Fibroblast of lung (primary cell): ENCODE measurements at regions not wholly inside any gene's neighbourhood (a gene's known extent, or its start where the extent isn't known, plus 50 kb on each side); places are given as distances from the start of the nearest gene placed in this dataset.

Experiments used
- DNase-seq, 2 donors: peaks; one replicate each; pipeline versions ENCODE4 v3.0.0 to v3.0.0-alpha.2; 2010; ENCODE audit warnings: low read depth in 2 of 2
- H2AFZ ChIP-seq: 2 replicates; pipeline ENCODE4 v1.5.1; 2012; ENCODE audit warnings: low read length, control low read depth, inconsistent platforms
- H3K27ac ChIP-seq: 2 replicates; pipeline ENCODE4 v1.5.1; 2011; ENCODE audit warnings: low read length, control low read depth; ENCODE audit not compliant: insufficient read depth
- H3K27me3 ChIP-seq: 2 replicates; pipeline ENCODE4 v1.5.1; 2011; ENCODE audit warnings: mild to moderate bottlenecking, low read length; ENCODE audit not compliant: control insufficient read depth, insufficient read depth
- H3K36me3 ChIP-seq: 2 replicates; pipeline ENCODE4 v1.5.1; 2011; ENCODE audit warnings: low read length; ENCODE audit not compliant: control insufficient read depth, insufficient read depth
- H3K4me1 ChIP-seq: 2 replicates; pipeline ENCODE4 v1.5.1; 2011; ENCODE audit warnings: low read length; ENCODE audit not compliant: control insufficient read depth, insufficient read depth; ENCODE audit errors: extremely low read depth
- H3K4me2 ChIP-seq: 2 replicates; pipeline ENCODE4 v1.5.1; 2011; ENCODE audit warnings: low read length, control low read depth; ENCODE audit not compliant: insufficient read depth; ENCODE audit errors: extremely low read depth
- H3K4me3 ChIP-seq, 4 experiments: fragments of 200-600 bp in 1 of 4; sonication (generic) in 1 of 4; replicated peaks in 1 of 4; 2 replicates each; pipeline ENCODE4 v1.5.1; 2011 to 2016; ENCODE audit warnings: low read length in 4 of 4, low read depth in 3 of 4, mild to moderate bottlenecking in 3 of 4, control low read depth in 2 of 4, inconsistent platforms in 1 of 4, mixed read lengths in 1 of 4; ENCODE audit not compliant: insufficient read depth in 1 of 4; ENCODE audit errors: control extremely low read depth in 1 of 4
- H3K79me2 ChIP-seq: 2 replicates; pipeline ENCODE4 v1.5.1; 2012; ENCODE audit warnings: mild to moderate bottlenecking, low read length, inconsistent platforms; ENCODE audit not compliant: control insufficient read depth, insufficient read depth
- H3K9ac ChIP-seq: 2 replicates; pipeline ENCODE4 v1.5.1; 2011; ENCODE audit warnings: mild to moderate bottlenecking, low read length, control low read depth; ENCODE audit not compliant: insufficient read depth
- H3K9me3 ChIP-seq: 2 replicates; pipeline ENCODE4 v1.5.1; 2012; ENCODE audit warnings: low read depth, low read length; ENCODE audit not compliant: control insufficient read depth, insufficient read depth
- H4K20me1 ChIP-seq: 2 replicates; pipeline ENCODE4 v1.5.1; 2011; ENCODE audit warnings: low read length; ENCODE audit not compliant: control insufficient read depth, insufficient read depth; ENCODE audit errors: extremely low read depth
- EZH2 ChIP-seq: IDR thresholded peaks from 2 replicates; pipeline ENCODE4 v1.5.1; 2012; ENCODE audit warnings: low read length, control low read depth, mild to moderate bottlenecking; ENCODE audit errors: missing control alignments
- TF ChIP-seq, protein P1 (sequence below), 2 donors: IDR thresholded peaks in 1 of 2; conservative IDR thresholded peaks in 1 of 2; 1 replicate in 1 of 2; 2 replicates in 1 of 2; pipeline ENCODE4 v1.5.1; 2011 to 2012; ENCODE audit warnings: low read length in 2 of 2, control low read depth in 1 of 2, inconsistent platforms in 1 of 2, low read depth in 1 of 2, mild to moderate bottlenecking in 1 of 2

DNA sequence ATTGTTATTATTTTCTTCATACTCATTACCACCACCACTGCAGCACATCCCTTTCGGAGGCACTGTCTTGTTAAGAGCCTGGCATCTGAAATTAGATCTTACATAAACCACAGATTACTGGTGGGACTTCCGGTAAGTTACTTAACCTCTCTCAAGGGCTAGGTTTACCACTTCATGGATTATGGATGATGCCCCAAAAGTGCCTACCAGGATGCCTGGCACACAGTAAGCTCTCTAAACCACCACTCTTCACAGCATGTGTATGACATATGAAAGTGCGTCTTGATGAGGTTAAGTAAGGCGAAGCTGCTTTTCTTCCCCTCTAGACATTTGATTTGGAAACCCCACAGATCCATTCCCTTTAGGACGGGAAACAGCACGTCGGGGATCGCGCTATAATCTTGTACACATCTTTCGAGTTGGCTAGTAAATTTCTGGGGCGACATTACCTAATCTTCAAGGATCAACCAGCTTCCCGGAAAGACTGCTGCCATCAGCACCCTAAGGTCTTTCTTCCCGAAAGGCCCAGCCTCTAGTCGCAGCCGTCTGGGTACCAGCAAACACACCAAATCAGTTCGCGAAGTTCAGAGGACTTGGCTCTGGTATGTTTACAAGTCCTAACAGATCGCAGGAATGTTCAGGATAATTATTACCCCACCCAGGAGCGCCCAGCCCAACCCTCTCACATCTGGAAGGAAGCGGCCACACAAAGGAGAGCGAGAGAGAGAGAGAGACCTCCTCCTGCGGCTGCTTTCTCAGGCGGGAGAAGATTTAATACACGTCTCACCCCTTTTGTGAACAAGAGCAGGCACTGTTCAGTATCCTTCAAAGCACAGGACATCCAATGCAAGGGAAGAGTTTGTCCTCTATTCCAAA lies 155.1 kb upstream of the FRMD4B start:
- no peak overlapping the region for H3K27ac ChIP-seq
- H3K4me2 ChIP-seq = no peak overlapping the region
- no peak overlapping the region for H2AFZ ChIP-seq
- TF ChIP-seq, protein P1, sequence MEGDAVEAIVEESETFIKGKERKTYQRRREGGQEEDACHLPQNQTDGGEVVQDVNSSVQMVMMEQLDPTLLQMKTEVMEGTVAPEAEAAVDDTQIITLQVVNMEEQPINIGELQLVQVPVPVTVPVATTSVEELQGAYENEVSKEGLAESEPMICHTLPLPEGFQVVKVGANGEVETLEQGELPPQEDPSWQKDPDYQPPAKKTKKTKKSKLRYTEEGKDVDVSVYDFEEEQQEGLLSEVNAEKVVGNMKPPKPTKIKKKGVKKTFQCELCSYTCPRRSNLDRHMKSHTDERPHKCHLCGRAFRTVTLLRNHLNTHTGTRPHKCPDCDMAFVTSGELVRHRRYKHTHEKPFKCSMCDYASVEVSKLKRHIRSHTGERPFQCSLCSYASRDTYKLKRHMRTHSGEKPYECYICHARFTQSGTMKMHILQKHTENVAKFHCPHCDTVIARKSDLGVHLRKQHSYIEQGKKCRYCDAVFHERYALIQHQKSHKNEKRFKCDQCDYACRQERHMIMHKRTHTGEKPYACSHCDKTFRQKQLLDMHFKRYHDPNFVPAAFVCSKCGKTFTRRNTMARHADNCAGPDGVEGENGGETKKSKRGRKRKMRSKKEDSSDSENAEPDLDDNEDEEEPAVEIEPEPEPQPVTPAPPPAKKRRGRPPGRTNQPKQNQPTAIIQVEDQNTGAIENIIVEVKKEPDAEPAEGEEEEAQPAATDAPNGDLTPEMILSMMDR (conservative IDR thresholded peaks at IDR 0.05 in 1 of 2, IDR thresholded peaks at IDR 0.05 in 1 of 2; ENCODE audit: low read depth in 1 of 2, low read length in 2 of 2) = no peak
- no peak for TF ChIP-seq EZH2
- no peaks in the 10 kb centered on the region for H3K4me1 ChIP-seq
- H3K36me3 ChIP-seq = no peaks in the 10 kb centered on the region
- H3K9me3 ChIP-seq = no peaks in the 10 kb centered on the region
- H3K79me2 ChIP-seq = no peaks in the 10 kb centered on the region
- DNase-seq = peak in 1 of 2 donors; percentile 32
- no peaks in the 10 kb centered on the region for H4K20me1 ChIP-seq
- peaks cover 15% of the 10 kb centered on the region for H3K27me3 ChIP-seq
- H3K9ac ChIP-seq = no peak overlapping the region
- peak overlapping the region in 1 of 4 experiments; percentile 52 for H3K4me3 ChIP-seq

DNA sequence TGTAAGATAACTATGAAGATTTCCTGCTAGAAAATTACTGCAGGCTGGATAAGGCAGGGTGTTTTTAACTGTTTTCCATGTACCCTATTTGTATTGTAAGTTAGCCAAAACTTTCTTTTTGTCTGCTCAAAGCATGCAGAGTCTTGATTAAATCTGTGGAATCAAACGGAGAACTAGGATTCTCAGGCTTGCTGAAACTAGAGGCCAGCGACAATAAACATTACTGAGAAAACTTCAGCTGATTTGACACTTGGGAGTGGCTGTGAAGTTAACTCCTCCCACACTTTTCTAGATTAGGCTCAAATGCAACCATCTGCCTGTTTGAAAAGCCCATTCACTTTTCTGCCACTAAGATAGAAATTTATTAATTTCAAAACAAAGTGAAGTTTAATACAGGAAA lies 153.2 kb upstream of the FRMD4B start:
- Histone ChIP-seq H3K27me3 (peaks cover 15% of the 10 kb centered on the region), H3K9me3 (no peaks in the 10 kb centered on the region), H3K79me2 (no peaks in the 10 kb centered on the region), H3K9ac (no peak overlapping the region), H3K27ac (no peak overlapping the region), H3K4me3 (no peak overlapping the region), H3K4me2 (no peak overlapping the region), H4K20me1 (no peaks in the 10 kb centered on the region), H3K4me1 (no peaks in the 10 kb centered on the region), H2AFZ (no peak overlapping the region), H3K36me3 (no peaks in the 10 kb centered on the region)
- TF ChIP-seq EZH2 = no peak
- TF ChIP-seq, protein P1 (conservative IDR thresholded peaks at IDR 0.05 in 1 of 2, IDR thresholded peaks at IDR 0.05 in 1 of 2; ENCODE audit: low read depth in 1 of 2, low read length in 2 of 2) = no peak
- no peak for DNase-seq

DNA sequence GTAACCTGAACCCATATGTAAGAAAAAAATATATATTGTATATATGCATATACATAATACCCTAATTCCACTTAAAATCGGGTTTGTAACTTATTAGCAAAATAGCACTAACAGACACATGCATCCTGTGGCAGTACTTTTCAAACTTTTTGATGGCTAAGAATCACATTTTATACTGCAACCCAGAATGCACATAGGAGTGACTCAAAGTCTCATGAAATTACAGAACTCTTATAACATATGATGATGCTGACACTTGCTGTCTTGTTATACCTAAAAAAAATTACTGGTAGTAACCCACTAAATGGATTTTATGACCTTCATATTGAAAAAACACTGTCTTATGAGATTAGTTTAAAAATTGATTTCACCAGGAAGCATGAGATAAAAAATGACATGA lies 152.4 kb upstream of the FRMD4B start:
- H3K79me2 ChIP-seq = no peaks in the 10 kb centered on the region
- peaks cover 15% of the 10 kb centered on the region for H3K27me3 ChIP-seq
- no peaks in the 10 kb centered on the region for H3K9me3 ChIP-seq
- DNase-seq = no peak
- H4K20me1 ChIP-seq = no peaks in the 10 kb centered on the region
- TF ChIP-seq, protein P1 (conservative IDR thresholded peaks at IDR 0.05 in 1 of 2, IDR thresholded peaks at IDR 0.05 in 1 of 2; ENCODE audit: low read depth in 1 of 2, low read length in 2 of 2) = no peak
- TF ChIP-seq EZH2 = no peak
- no peak overlapping the region for H3K9ac ChIP-seq
- H3K4me1 ChIP-seq = no peaks in the 10 kb centered on the region
- H3K4me3 ChIP-seq = no peak overlapping the region
- no peak overlapping the region for H2AFZ ChIP-seq
- no peaks in the 10 kb centered on the region for H3K36me3 ChIP-seq
- H3K27ac ChIP-seq = no peak overlapping the region
- no peak overlapping the region for H3K4me2 ChIP-seq
